Right lobe of liver (tissue), 6 donors: ENCODE measurements at regions not wholly inside any gene's neighbourhood (a gene's known extent, or its start where the extent isn't known, plus 50 kb on each side); places are given as distances from the start of the nearest gene placed in this dataset.
"Not testable (repeated sequence)": the region's sequence is repeated elsewhere in the genome, so short reads cannot be mapped to it uniquely, and the experiment has no call there.

Source experiments
- ATAC-seq, 4 donors: fragments of 200-7000 bp; cut with Tn5 transposase; one replicate each; pipeline ENCODE4 v1.9.1; 2020; ENCODE audit warnings: mild to moderate bottlenecking in 4 of 4, moderate library complexity in 4 of 4
- DNase-seq, 3 donors: peaks; one replicate each; pipeline ENCODE4 v3.0.0-alpha.2; 2020
- H3K27ac ChIP-seq, 3 donors: fragments of 200-600 bp; one replicate each; pipeline ENCODE4 v1.8.0; 2022
- H3K27me3 ChIP-seq, 2 donors: fragments of 200-600 bp; one replicate each; pipeline ENCODE4 v1.8.0; 2022
- H3K36me3 ChIP-seq, 4 donors: fragments of 200-600 bp; sonication (generic) in 1 of 4; one replicate each; pipeline versions ENCODE4 v1.5.1 to v1.8.0; 2017 to 2022; ENCODE audit warnings: control low read depth in 1 of 4
- H3K4me1 ChIP-seq, 4 donors: fragments of 200-600 bp; sonication (generic) in 1 of 4; one replicate each; pipeline versions ENCODE4 v1.5.1 to v1.8.0; 2017 to 2022; ENCODE audit warnings: control low read depth in 1 of 4
- H3K4me3 ChIP-seq, 3 donors: fragments of 200-600 bp; one replicate each; pipeline ENCODE4 v1.8.0; 2022
- H3K9me3 ChIP-seq, 4 donors: fragments of 200-600 bp; sonication (generic) in 1 of 4; one replicate each; pipeline versions ENCODE4 v1.5.1 to v1.8.0; 2017 to 2022; ENCODE audit warnings: control low read depth in 1 of 4
- CTCF ChIP-seq, 4 donors: fragments of 200-600 bp in 3 of 4; fragments of 450-650 bp in 1 of 4; IDR thresholded peaks; one replicate each; pipeline versions ENCODE4 v1.5.1 to v1.8.0; 2016 to 2022; ENCODE audit warnings: antibody characterized with exemption in 4 of 4, mild to moderate bottlenecking in 2 of 4
- POLR2A ChIP-seq: fragments of 450-650 bp; IDR thresholded peaks from one replicate; pipeline ENCODE4 v1.6.1; 2017; ENCODE audit warnings: antibody characterized with exemption, mild to moderate bottlenecking
- WGBS: methylation state at CpG from one replicate; pipeline ENCODE4 v1.1.6; 2018; ENCODE audit warnings: low coverage, low lambda C conversion rate; ENCODE audit not compliant: insufficient coverage; ENCODE audit errors: missing lambda C conversion rate; 5-methylcytosine and 5-hydroxymethylcytosine counted together
- intact Hi-C, 2 donors: fragments of 100-400 bp; cut with DNase I; formaldehyde crosslinking; loops; one replicate each; pipeline versions ENCODE4 v1.11.2 to v1.14.1; 2022
- donor health status: DM: no; HTN: yes; CAD: no.
- donor health status: DM: no; HTN: no; CAD: no.
- donor health status: DM: no; HTN: no; CAD: no.
- donor health status: DM: no; HTN: yes; CAD: no.
- donor health status: DM: no; HTN: yes; CAD: no.

- Histone ChIP-seq H3K36me3 (no peaks in the 10 kb centered on the region), H3K4me3 (no peak overlapping the region), H3K27me3 (no peaks in the 10 kb centered on the region), H3K9me3 (no peaks in the 10 kb centered on the region), H3K27ac (no peak overlapping the region), H3K4me1 (peaks cover 0 to 7% (median 0%) of the 10 kb centered on the region in 4 donors)
- DNase-seq (no peak), ATAC-seq (no peak)
- intact Hi-C loops: no loop called here
- no peak for TF ChIP-seq POLR2A
- no peak for TF ChIP-seq CTCF (IDR thresholded peaks at IDR 0.05)
- 70% methylated on average over 3 of the region's 3 CpGs for WGBS
These were observed 600.5 kb downstream of the LTN1 start for GRCh38 chr21:28391938-28392849.

GRCh38 chr21:28387220-28387619 is 605.5 kb downstream of the LTN1 start:
- TF ChIP-seq POLR2A (no peak), CTCF (IDR thresholded peaks at IDR 0.05) (no peak)
- Histone ChIP-seq H3K4me1 (no peaks in the 10 kb centered on the region), H3K4me3 (no peak overlapping the region), H3K36me3 (no peaks in the 10 kb centered on the region), H3K27me3 (no peaks in the 10 kb centered on the region), H3K9me3 (no peaks in the 10 kb centered on the region), H3K27ac (no peak overlapping the region)
- 100% methylated on average over 1 of the region's 1 CpG for WGBS
- DNase-seq (no peak), ATAC-seq (no peak)
- intact Hi-C loops: no loop called here

- H3K36me3 ChIP-seq: no peaks in the 10 kb centered on the region
- WGBS: 100% methylated on average over 1 of the region's 1 CpG
These were observed 606.8 kb downstream of the LTN1 start for GRCh38 chr21:28385845-28386244.

GRCh38 chr21:28381000-28381745 is 611.5 kb downstream of the LTN1 start:
- 84% methylated on average over 2 of the region's 2 CpGs for WGBS
- H3K27ac ChIP-seq, ATAC-seq, DNase-seq, intact Hi-C loops, H3K36me3 ChIP-seq, H3K4me3 ChIP-seq, H3K9me3 ChIP-seq, H3K27me3 ChIP-seq: not testable (repeated sequence)
- H3K4me1 ChIP-seq: peaks cover 0 to 19% (median 7%) of the 10 kb centered on the region in 4 donors

More at GRCh38 chr21:28385845-28386244, 606.8 kb downstream of the LTN1 start:
- Histone ChIP-seq H3K4me1 (no peaks in the 10 kb centered on the region), H3K4me3 (no peak overlapping the region), H3K27me3 (no peaks in the 10 kb centered on the region), H3K27ac (no peak overlapping the region), H3K9me3 (no peaks in the 10 kb centered on the region)
- ATAC-seq (peak in 3 of 4 donors; percentile 53 to 75 (median 57)), DNase-seq (no peak)
- intact Hi-C loops: no loop called here
- TF ChIP-seq CTCF (IDR thresholded peaks at IDR 0.05): no peak

GRCh38 chr21:28380241-28380640 is 612.4 kb downstream of the LTN1 start:
- H3K36me3 ChIP-seq: no peaks in the 10 kb centered on the region
- H3K27me3 ChIP-seq: no peaks in the 10 kb centered on the region
- intact Hi-C loops: no loop called here
- no peak overlapping the region for H3K27ac ChIP-seq
- DNase-seq: no peak
- peaks cover 0 to 24% (median 9%) of the 10 kb centered on the region in 4 donors for H3K4me1 ChIP-seq
- H3K4me3 ChIP-seq: no peak overlapping the region
- WGBS: 83% methylated on average over 7 of the region's 7 CpGs
- no peak for TF ChIP-seq CTCF (IDR thresholded peaks at IDR 0.05)
- TF ChIP-seq POLR2A: no peak
- H3K9me3 ChIP-seq: no peaks in the 10 kb centered on the region
- no peak for ATAC-seq
